ENCODE measurements at regions not wholly inside any gene's neighbourhood (a gene's known extent, or its start where the extent isn't known, plus 50 kb on each side); places are given as distances from the start of the nearest gene placed in this dataset.
A peak's percentile ranks its signal among the peaks of the same experiment; 100 is the strongest.

DNA sequence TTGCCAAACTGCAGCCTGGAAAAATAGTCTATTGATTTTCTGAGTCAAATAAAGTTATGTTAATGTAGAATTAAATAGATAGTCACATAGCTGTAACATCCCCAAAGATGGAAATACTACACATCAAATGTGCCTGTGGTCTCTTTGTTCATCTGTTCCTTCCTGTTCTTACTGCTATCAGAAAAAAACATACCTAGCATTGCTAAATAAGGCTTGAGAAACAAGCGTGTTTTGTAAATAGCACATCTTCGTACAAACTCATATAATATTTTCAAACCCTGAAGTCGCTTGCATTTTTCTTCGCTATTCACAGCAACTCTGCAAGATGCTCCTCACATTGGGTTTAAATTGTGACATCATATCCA, 116.1 kb downstream of the KLF6 start:
- Histone ChIP-seq H3K4me3 (ENCODE audit: low read depth, low read length) (no peak overlapping the region), H3K9me3 (ENCODE audit: control insufficient read depth, insufficient read depth, low read length) (no peaks in the 10 kb centered on the region; the same call in 1 of the 2 replicates), H3K27ac (ENCODE audit: low read depth, low read length) (peak overlapping the region; percentile 73), H3K27me3 (ENCODE audit: control insufficient read depth, insufficient read depth, low read length) (no peaks in the 10 kb centered on the region)
- ChIA-PET CTCF (interaction anchor here (0.6 to 0.7 kb wide), 2 partner anchors 988 to 1114 kb away, joined by 3 to 5 read pairs; no protein-coding TSS in a partner anchor), POLR2A (no interaction called here)
- TF ChIP-seq, protein P1, sequence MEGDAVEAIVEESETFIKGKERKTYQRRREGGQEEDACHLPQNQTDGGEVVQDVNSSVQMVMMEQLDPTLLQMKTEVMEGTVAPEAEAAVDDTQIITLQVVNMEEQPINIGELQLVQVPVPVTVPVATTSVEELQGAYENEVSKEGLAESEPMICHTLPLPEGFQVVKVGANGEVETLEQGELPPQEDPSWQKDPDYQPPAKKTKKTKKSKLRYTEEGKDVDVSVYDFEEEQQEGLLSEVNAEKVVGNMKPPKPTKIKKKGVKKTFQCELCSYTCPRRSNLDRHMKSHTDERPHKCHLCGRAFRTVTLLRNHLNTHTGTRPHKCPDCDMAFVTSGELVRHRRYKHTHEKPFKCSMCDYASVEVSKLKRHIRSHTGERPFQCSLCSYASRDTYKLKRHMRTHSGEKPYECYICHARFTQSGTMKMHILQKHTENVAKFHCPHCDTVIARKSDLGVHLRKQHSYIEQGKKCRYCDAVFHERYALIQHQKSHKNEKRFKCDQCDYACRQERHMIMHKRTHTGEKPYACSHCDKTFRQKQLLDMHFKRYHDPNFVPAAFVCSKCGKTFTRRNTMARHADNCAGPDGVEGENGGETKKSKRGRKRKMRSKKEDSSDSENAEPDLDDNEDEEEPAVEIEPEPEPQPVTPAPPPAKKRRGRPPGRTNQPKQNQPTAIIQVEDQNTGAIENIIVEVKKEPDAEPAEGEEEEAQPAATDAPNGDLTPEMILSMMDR (IDR thresholded peaks at IDR 0.05; ENCODE audit: low read depth, low read length) = no peak
- DNase-seq (ENCODE audit: low read depth, low spot score) = no peak

DNA sequence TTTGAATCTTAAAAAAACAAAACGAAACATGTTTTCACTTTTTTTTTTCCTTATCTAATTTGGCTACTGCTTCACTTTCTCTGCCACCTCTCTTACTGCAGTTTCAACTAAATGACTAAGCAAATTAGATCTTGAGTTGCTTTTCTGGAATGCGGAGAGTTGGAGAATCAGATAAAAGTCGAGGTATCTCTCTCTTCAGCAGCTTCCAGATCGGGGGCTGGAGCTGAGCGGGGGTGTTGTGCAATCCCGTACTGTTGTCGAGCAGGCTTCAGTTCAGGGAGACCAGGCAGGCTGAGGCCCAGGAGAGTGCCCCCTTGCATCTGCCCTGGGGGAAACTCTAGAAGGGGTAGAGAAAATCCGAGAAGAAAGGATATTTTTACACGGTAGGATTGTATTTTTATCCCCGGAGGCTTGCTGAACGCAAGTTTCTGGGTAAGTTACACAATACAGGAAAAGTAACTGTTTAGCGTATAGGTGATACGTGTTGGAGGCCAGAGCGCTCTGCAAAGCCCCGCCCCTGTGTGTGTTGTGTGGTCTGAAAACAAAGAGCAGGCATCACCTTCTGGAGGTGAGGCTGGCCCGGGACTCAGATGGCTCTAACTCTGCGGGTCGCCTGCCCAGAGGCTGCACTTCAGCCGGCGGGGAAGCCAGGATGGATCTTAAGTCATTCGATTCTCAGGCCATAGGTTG, 116.6 kb downstream of the KLF6 start:
- ChIA-PET POLR2A (no interaction called here), CTCF (no interaction called here)
- DNase-seq (ENCODE audit: low read depth, low spot score) = peak; percentile 54
- no peaks in the 10 kb centered on the region for H3K27me3 ChIP-seq (ENCODE audit: control insufficient read depth, insufficient read depth, low read length)
- no peaks in the 10 kb centered on the region; the same call in 1 of the 2 replicates for H3K9me3 ChIP-seq (ENCODE audit: control insufficient read depth, insufficient read depth, low read length)
- TF ChIP-seq, protein P1 (IDR thresholded peaks at IDR 0.05; ENCODE audit: low read depth, low read length) = no peak
- H3K4me3 ChIP-seq (ENCODE audit: low read depth, low read length) = 0 out of 2 replicates have a peak overlapping the region, but pooled peaks have one; percentile 4
- peak overlapping the region; percentile 73 for H3K27ac ChIP-seq (ENCODE audit: low read depth, low read length)

DNA sequence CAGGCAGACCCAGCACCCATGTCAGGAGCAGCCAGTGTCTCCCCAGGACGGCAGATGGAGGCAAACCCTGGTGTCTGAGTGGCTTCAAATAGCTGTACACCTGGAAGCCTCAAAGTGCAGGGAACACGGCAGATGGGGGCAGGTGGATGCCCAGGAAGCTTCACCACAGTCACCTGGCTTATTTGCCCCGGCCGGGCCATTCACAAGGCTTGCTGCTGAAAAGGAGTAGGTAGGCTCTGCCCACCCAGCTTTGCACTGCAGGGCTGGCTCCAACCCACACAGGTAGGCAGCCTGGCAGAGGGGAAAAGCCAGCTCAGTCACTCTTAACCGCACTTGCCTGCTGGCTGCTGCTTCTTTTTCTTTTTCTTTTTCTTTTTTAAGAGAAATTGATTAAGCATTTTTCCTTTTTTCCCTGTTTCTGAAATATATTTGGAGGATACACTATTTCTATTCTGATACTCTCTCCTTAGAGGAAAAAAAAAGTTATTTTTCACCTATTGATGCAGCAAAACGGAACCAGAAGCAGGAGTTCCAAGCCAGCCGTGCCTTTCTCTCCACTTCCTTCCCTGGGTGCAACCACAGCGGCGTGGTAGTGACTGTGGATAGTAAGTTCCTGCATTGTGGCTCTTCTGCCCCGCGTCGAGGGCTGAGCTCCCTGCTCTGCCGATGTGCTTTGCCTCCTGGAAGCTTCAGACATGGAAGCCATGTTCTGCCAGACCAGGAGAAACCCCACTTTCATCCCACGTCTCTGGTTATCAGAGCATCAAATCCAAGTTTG, 118.3 kb downstream of the KLF6 start:
- TF ChIP-seq, protein P1 (IDR thresholded peaks at IDR 0.05; ENCODE audit: low read depth, low read length) = no peak
- Histone ChIP-seq H3K9me3 (ENCODE audit: control insufficient read depth, insufficient read depth, low read length) (no peaks in the 10 kb centered on the region; the same call in 1 of the 2 replicates), H3K4me3 (ENCODE audit: low read depth, low read length) (no peak overlapping the region), H3K27me3 (ENCODE audit: control insufficient read depth, insufficient read depth, low read length) (no peaks in the 10 kb centered on the region), H3K27ac (ENCODE audit: low read depth, low read length) (no peak overlapping the region)
- no peak for DNase-seq (ENCODE audit: low read depth, low spot score)
- ChIA-PET CTCF (no interaction called here), POLR2A (no interaction called here)

DNA sequence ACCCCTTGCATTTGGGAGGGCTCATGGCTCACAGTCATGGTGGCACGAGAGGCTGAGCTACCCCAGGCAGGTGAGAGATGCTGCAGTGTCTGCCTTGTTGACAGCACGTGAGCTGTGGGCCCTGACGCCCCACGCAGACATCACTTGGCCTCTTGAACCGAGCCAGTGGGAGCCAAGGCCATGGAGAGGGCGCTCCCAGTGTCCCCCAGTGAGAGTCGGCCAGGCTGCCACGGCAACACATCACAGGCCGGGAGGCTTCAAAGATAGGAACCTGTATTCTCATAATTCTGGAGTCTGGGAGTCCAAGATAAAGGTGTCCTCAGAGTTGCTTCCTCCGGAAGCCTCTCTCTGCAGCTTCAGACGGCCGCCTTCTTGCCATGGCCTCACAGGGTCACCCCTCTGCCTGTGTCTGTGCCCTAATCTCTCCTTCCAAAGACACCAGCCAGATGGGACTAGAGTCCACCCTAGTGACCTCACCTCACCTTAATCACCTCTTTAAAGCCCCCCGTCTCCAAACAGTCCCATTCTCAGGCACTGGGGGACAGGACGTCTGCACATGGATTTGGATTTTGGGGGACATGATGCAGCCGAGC, 119.6 kb downstream of the KLF6 start:
- Histone ChIP-seq H3K4me3 (ENCODE audit: low read depth, low read length) (no peak overlapping the region), H3K9me3 (ENCODE audit: control insufficient read depth, insufficient read depth, low read length) (peaks cover 4% of the 10 kb centered on the region), H3K27me3 (ENCODE audit: control insufficient read depth, insufficient read depth, low read length) (no peaks in the 10 kb centered on the region), H3K27ac (ENCODE audit: low read depth, low read length) (no peak overlapping the region)
- TF ChIP-seq, protein P1 (IDR thresholded peaks at IDR 0.05; ENCODE audit: low read depth, low read length) = no peak
- DNase-seq (ENCODE audit: low read depth, low spot score) = no peak
- ChIA-PET POLR2A (interaction anchor here (0.6 kb wide), 1 partner anchor 9 kb away, joined by 4 read pairs; no protein-coding TSS in a partner anchor), CTCF (no interaction called here)

DNA sequence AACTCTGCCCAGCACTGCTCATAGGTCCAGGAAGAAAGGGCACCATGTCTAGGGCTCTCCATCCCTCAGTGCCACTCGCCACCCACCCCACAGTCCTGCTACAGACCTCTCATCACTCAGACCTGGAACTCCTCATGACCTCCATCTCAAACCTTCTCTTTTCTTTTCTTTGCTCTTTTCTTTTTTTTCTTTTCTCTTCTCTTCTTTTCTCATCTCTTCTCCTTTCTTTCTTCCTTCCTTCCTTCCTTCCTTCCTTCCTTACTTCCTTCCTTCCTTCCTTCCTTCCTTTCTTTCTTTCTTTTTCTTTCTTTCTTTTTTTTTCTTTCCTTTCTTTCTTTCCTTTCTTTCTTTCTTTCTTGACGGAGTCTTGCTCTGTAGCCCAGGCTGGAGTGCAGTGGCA, 122.2 kb downstream of the KLF6 start:
- H3K27ac ChIP-seq (ENCODE audit: low read depth, low read length) = no peak overlapping the region
- TF ChIP-seq, protein P1 (IDR thresholded peaks at IDR 0.05; ENCODE audit: low read depth, low read length) = no peak
- POLR2A ChIA-PET = no interaction called here
- no peak for DNase-seq (ENCODE audit: low read depth, low spot score)
- H3K27me3 ChIP-seq (ENCODE audit: control insufficient read depth, insufficient read depth, low read length) = no peaks in the 10 kb centered on the region
- H3K4me3 ChIP-seq (ENCODE audit: low read depth, low read length) = no peak overlapping the region
- H3K9me3 ChIP-seq (ENCODE audit: control insufficient read depth, insufficient read depth, low read length) = peaks cover 4% of the 10 kb centered on the region
- CTCF ChIA-PET = no interaction called here

Measured in AG04450 (cell line).